Smooth muscle cell (in vitro differentiated cells): ENCODE measurements at regions not wholly inside any gene's neighbourhood (a gene's known extent, or its start where the extent isn't known, plus 50 kb on each side); places are given as distances from the start of the nearest gene placed in this dataset.

Experiments used
- DNase-seq: peaks from one replicate; lab custom pipeline; 2025; ENCODE audit not compliant: unreplicated experiment; lab: John Stamatoyannopoulos, UW
- H2AFZ ChIP-seq: fragments of 200-600 bp; sonication (generic); 2 replicates; pipeline ENCODE4 v1.6.0; 2016; ENCODE audit warnings: antibody characterized with exemption, low read depth, mild to moderate bottlenecking
- H3F3A ChIP-seq: fragments of 200-600 bp; sonication (generic); 2 replicates; pipeline ENCODE4 v1.6.0; 2017; ENCODE audit warnings: antibody characterized with exemption, low read depth
- H3K27ac ChIP-seq: fragments of 200-600 bp; sonication (generic); 2 replicates; pipeline ENCODE4 v1.5.1; 2016; ENCODE audit warnings: low read depth, mild to moderate bottlenecking
- H3K27me3 ChIP-seq: fragments of 200-600 bp; sonication (generic); 2 replicates; pipeline ENCODE4 v1.6.1; 2016; ENCODE audit warnings: low read depth, mild to moderate bottlenecking
- H3K36me3 ChIP-seq: fragments of 200-600 bp; sonication (generic); 2 replicates; pipeline ENCODE4 v1.5.1; 2016; ENCODE audit warnings: low read depth
- H3K4me1 ChIP-seq: fragments of 200-600 bp; sonication (generic); 2 replicates; pipeline ENCODE4 v1.5.1; 2016; ENCODE audit warnings: low read depth
- H3K4me2 ChIP-seq: fragments of 200-600 bp; sonication (generic); 2 replicates; pipeline ENCODE4 v1.6.0; 2016; ENCODE audit warnings: mild to moderate bottlenecking
- H3K4me3 ChIP-seq: fragments of 200-600 bp; sonication (generic); 2 replicates; pipeline ENCODE4 v1.5.1; 2016; ENCODE audit warnings: mild to moderate bottlenecking
- H3K79me2 ChIP-seq: fragments of 200-600 bp; sonication (generic); 2 replicates; pipeline ENCODE4 v1.6.0; 2016; ENCODE audit warnings: low read depth, mild to moderate bottlenecking
- H3K9ac ChIP-seq: fragments of 200-600 bp; sonication (generic); 2 replicates; pipeline ENCODE4 v1.6.0; 2016; ENCODE audit warnings: low read depth
- H3K9me3 ChIP-seq: fragments of 200-600 bp; sonication (generic); replicated peaks from 2 replicates; pipeline ENCODE4 v1.5.1; 2016; ENCODE audit warnings: low read depth
- H4K20me1 ChIP-seq: fragments of 200-600 bp; sonication (generic); 2 replicates; pipeline ENCODE4 v1.6.0; 2016; ENCODE audit warnings: low read depth
- WGBS: methylation state at CpG from one replicate; pipeline ENCODE4 v1.1.7; 2016; ENCODE audit warnings: low lambda C conversion rate; 5-methylcytosine and 5-hydroxymethylcytosine counted together
- TF ChIP-seq, protein P1 (sequence below): fragments of 200-600 bp; sonication (generic); IDR thresholded peaks from 2 replicates; pipeline ENCODE4 v1.5.1; 2017; ENCODE audit warnings: borderline replicate concordance, mild to moderate bottlenecking, antibody characterized with exemption; ENCODE audit not compliant: insufficient read depth, poor library complexity, severe bottlenecking

DNA sequence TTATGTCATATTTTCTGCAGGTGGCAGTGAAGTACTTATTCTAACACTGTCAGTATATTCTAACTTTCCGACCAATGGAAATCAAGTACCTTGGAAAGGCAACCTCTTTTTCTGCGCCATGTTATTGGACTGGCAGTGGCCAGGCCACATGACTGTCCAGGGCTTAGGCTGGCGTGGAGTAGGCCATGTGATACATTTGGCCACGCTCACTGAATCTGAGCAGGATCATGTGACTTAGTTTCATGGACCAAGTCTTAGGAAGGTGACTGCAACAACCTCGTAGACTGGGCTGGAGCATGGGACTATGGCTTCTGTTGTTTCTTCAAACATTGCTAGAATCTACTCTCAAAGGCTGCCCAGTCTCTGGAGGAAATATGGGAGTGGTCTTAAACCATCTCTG lies 60.4 kb upstream of the HAAO start:
- TF ChIP-seq, protein P1, sequence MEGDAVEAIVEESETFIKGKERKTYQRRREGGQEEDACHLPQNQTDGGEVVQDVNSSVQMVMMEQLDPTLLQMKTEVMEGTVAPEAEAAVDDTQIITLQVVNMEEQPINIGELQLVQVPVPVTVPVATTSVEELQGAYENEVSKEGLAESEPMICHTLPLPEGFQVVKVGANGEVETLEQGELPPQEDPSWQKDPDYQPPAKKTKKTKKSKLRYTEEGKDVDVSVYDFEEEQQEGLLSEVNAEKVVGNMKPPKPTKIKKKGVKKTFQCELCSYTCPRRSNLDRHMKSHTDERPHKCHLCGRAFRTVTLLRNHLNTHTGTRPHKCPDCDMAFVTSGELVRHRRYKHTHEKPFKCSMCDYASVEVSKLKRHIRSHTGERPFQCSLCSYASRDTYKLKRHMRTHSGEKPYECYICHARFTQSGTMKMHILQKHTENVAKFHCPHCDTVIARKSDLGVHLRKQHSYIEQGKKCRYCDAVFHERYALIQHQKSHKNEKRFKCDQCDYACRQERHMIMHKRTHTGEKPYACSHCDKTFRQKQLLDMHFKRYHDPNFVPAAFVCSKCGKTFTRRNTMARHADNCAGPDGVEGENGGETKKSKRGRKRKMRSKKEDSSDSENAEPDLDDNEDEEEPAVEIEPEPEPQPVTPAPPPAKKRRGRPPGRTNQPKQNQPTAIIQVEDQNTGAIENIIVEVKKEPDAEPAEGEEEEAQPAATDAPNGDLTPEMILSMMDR: no peak
- no peaks in the 10 kb centered on the region for H3K9me3 ChIP-seq
- 97% methylated on average over 5 of the region's 5 CpGs for WGBS

DNA sequence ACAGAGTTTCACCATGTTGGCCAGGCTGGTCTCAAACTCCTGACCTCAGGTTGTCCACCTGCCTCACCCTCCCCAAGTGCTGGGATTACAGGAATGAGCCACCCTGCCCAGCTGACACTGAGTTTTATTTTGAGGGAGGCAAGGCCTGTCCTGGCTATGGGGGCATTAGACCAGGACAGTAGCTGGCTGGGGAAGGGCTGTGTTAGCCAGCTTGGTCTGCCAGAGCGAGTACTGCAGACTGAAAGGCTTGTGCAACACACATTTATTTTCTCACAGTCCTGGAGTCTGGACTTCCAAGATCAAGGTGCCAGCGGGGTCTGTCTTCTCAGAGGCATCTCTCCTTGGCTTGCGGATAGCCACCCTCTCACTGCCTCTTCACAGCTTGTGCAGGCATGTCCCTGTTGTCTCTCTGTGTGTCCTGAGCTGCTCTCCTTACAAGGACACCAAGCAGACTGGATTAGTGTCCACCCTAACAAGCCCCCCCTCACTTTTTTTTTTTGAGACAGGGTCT lies 59.4 kb upstream of the HAAO start:
- DNase-seq: no peak
- H3K4me3 ChIP-seq: no peak overlapping the region

More for the DNA sequence above, 60.4 kb upstream of the HAAO start:
- H3K36me3 ChIP-seq: no peaks in the 10 kb centered on the region
- no peak overlapping the region for H3K27ac ChIP-seq
- H4K20me1 ChIP-seq: no peaks in the 10 kb centered on the region
- H3K4me3 ChIP-seq: no peak overlapping the region
- peaks cover 3% of the 10 kb centered on the region for H3K4me1 ChIP-seq
- no peak overlapping the region for H3K9ac ChIP-seq
- H2AFZ ChIP-seq: no peak overlapping the region
- no peaks in the 10 kb centered on the region for H3K27me3 ChIP-seq
- no peak for DNase-seq
- H3F3A ChIP-seq: no peaks in the 10 kb centered on the region
- no peaks in the 10 kb centered on the region for H3K79me2 ChIP-seq
- H3K4me2 ChIP-seq: no peak overlapping the region

DNA sequence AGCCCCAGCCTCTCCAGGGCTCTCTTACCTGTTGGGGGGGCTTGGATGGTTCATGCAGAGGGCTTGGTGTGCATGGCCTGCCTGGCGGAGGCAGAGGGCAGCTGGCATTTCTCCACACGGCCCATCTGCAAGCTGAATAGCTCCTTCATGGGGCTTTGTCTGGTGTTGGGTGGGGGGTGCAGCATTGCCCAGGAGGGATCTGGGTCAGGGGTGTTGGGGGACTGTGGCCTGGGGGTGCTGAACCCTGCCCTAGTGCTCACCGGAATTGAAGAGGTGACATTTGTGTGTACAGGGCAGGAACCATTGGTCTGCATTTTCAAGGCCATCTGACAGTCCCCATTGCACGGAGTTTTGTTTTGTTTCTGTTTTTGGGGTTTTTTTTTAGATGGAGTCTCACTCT lies 58.8 kb upstream of the HAAO start:
- Histone ChIP-seq H2AFZ (no peak overlapping the region), H3F3A (no peaks in the 10 kb centered on the region), H3K36me3 (no peaks in the 10 kb centered on the region), H4K20me1 (no peaks in the 10 kb centered on the region), H3K4me2 (no peak overlapping the region), H3K4me1 (peaks cover 3% of the 10 kb centered on the region), H3K27ac (no peak overlapping the region), H3K9me3 (no peaks in the 10 kb centered on the region), H3K4me3 (no peak overlapping the region), H3K27me3 (no peaks in the 10 kb centered on the region), H3K9ac (no peak overlapping the region), H3K79me2 (no peaks in the 10 kb centered on the region)
- TF ChIP-seq, protein P1: no peak
- DNase-seq: no peak
- 81% methylated on average over 4 of the region's 4 CpGs for WGBS

More for the DNA sequence above, 59.4 kb upstream of the HAAO start:
- H3F3A ChIP-seq: no peaks in the 10 kb centered on the region
- no peak overlapping the region for H3K27ac ChIP-seq
- H2AFZ ChIP-seq: no peak overlapping the region
- no peaks in the 10 kb centered on the region for H3K9me3 ChIP-seq
- H3K4me1 ChIP-seq: peaks cover 3% of the 10 kb centered on the region
- WGBS: 90% methylated on average over 3 of the region's 3 CpGs
- TF ChIP-seq, protein P1: no peak
- no peak overlapping the region for H3K9ac ChIP-seq
- no peaks in the 10 kb centered on the region for H3K79me2 ChIP-seq
- H3K36me3 ChIP-seq: no peaks in the 10 kb centered on the region
- no peak overlapping the region for H3K4me2 ChIP-seq
- H4K20me1 ChIP-seq: no peaks in the 10 kb centered on the region
- H3K27me3 ChIP-seq: no peaks in the 10 kb centered on the region
